ENCODE measurements at regions not wholly inside any gene's neighbourhood (a gene's known extent, or its start where the extent isn't known, plus 50 kb on each side); places are given as distances from the start of the nearest gene placed in this dataset.

GRCh38 chr19:31908496-31909225 is 436.7 kb upstream of the ZNF507 start:
- Histone ChIP-seq H3K4me3 (ENCODE audit: low read depth, low read length) (no peak overlapping the region), H3K27me3 (ENCODE audit: control insufficient read depth, insufficient read depth, low read length) (no peaks in the 10 kb centered on the region), H3K9me3 (ENCODE audit: control insufficient read depth in 2 of 2, low read length in 2 of 2) (no peaks in the 10 kb centered on the region), H3K36me3 (ENCODE audit: control insufficient read depth, insufficient read depth, low read length) (no peaks in the 10 kb centered on the region), H3K4me1 (ENCODE audit: control insufficient read depth, insufficient read depth, low read length, poor library complexity, severe bottlenecking) (no peaks in the 10 kb centered on the region), H3K27ac (ENCODE audit: insufficient read depth, low read length, poor library complexity, severe bottlenecking) (no peak overlapping the region)
- Mint-ChIP-seq H3K4me1 (peaks cover 0 to 3% (median under 1%) of the 10 kb centered on the region in 4 donors), H3K36me3 (no peaks in the 10 kb centered on the region), H3K9me3 (peaks cover 0 to 6% (median 0%) of the 10 kb centered on the region in 7 donors), H3K27ac (peak overlapping the region in 1 of 3 donors; percentile 22), H3K27me3 (no peaks in the 10 kb centered on the region), H3K4me3 (no peak overlapping the region)
- ATAC-seq (ENCODE audit: low read depth in 2 of 2) = no peak
- DNase-seq = no peak

- no peak for DNase-seq
- Histone ChIP-seq H3K9me3 (ENCODE audit: control insufficient read depth in 2 of 2, low read length in 2 of 2) (no peaks in the 10 kb centered on the region), H3K27ac (ENCODE audit: insufficient read depth, low read length, poor library complexity, severe bottlenecking) (no peak overlapping the region), H3K27me3 (ENCODE audit: control insufficient read depth, insufficient read depth, low read length) (no peaks in the 10 kb centered on the region), H3K4me1 (ENCODE audit: control insufficient read depth, insufficient read depth, low read length, poor library complexity, severe bottlenecking) (no peaks in the 10 kb centered on the region), H3K4me3 (ENCODE audit: low read depth, low read length) (no peak overlapping the region), H3K36me3 (ENCODE audit: control insufficient read depth, insufficient read depth, low read length) (no peaks in the 10 kb centered on the region)
- no peak for ATAC-seq (ENCODE audit: low read depth in 2 of 2)
- Mint-ChIP-seq H3K27me3 (no peaks in the 10 kb centered on the region), H3K36me3 (no peaks in the 10 kb centered on the region), H3K9me3 (peaks cover 0 to 6% (median 0%) of the 10 kb centered on the region in 7 donors), H3K4me3 (no peak overlapping the region), H3K27ac (no peak overlapping the region), H3K4me1 (peaks cover 0 to 3% (median under 1%) of the 10 kb centered on the region in 4 donors)
These were observed 435.2 kb upstream of the ZNF507 start for GRCh38 chr19:31910224-31910623.

- Mint-ChIP-seq H3K4me3 (no peak overlapping the region), H3K27me3 (no peaks in the 10 kb centered on the region), H3K4me1 (no peaks in the 10 kb centered on the region)
These were observed 433.8 kb upstream of the ZNF507 start for GRCh38 chr19:31911577-31911976.

GRCh38 chr19:31913103-31913661 is 432.2 kb upstream of the ZNF507 start:
- Mint-ChIP-seq H3K9me3 (peaks cover 0 to 3% (median 0%) of the 10 kb centered on the region in 7 donors), H3K4me1 (no peaks in the 10 kb centered on the region), H3K4me3 (no peak overlapping the region), H3K27me3 (no peaks in the 10 kb centered on the region), H3K36me3 (no peaks in the 10 kb centered on the region), H3K27ac (no peak overlapping the region)
- Histone ChIP-seq H3K9me3 (ENCODE audit: control insufficient read depth in 2 of 2, low read length in 2 of 2) (no peaks in the 10 kb centered on the region), H3K4me3 (ENCODE audit: low read depth, low read length) (no peak overlapping the region), H3K36me3 (ENCODE audit: control insufficient read depth, insufficient read depth, low read length) (no peaks in the 10 kb centered on the region), H3K4me1 (ENCODE audit: control insufficient read depth, insufficient read depth, low read length, poor library complexity, severe bottlenecking) (no peaks in the 10 kb centered on the region), H3K27me3 (ENCODE audit: control insufficient read depth, insufficient read depth, low read length) (no peaks in the 10 kb centered on the region), H3K27ac (ENCODE audit: insufficient read depth, low read length, poor library complexity, severe bottlenecking) (no peak overlapping the region)
- DNase-seq (no peak), ATAC-seq (ENCODE audit: low read depth in 2 of 2) (no peak)

More at GRCh38 chr19:31911577-31911976, 433.8 kb upstream of the ZNF507 start:
- no peaks in the 10 kb centered on the region for H3K36me3 Mint-ChIP-seq
- H3K27ac Mint-ChIP-seq = no peak overlapping the region
- ATAC-seq (ENCODE audit: low read depth in 2 of 2) (no peak), DNase-seq (no peak)
- Histone ChIP-seq H3K27me3 (ENCODE audit: control insufficient read depth, insufficient read depth, low read length) (no peaks in the 10 kb centered on the region), H3K27ac (ENCODE audit: insufficient read depth, low read length, poor library complexity, severe bottlenecking) (no peak overlapping the region), H3K4me3 (ENCODE audit: low read depth, low read length) (no peak overlapping the region), H3K4me1 (ENCODE audit: control insufficient read depth, insufficient read depth, low read length, poor library complexity, severe bottlenecking) (no peaks in the 10 kb centered on the region), H3K9me3 (ENCODE audit: control insufficient read depth in 2 of 2, low read length in 2 of 2) (no peaks in the 10 kb centered on the region), H3K36me3 (ENCODE audit: control insufficient read depth, insufficient read depth, low read length) (no peaks in the 10 kb centered on the region)
- peaks cover 0 to 4% (median 0%) of the 10 kb centered on the region in 7 donors for H3K9me3 Mint-ChIP-seq

GRCh38 chr19:31930401-31930800 is 415.0 kb upstream of the ZNF507 start:
- no peak overlapping the region for H3K27ac Mint-ChIP-seq
- Histone ChIP-seq H3K4me1 (ENCODE audit: control insufficient read depth, insufficient read depth, low read length, poor library complexity, severe bottlenecking) (no peaks in the 10 kb centered on the region), H3K9me3 (ENCODE audit: control insufficient read depth in 2 of 2, low read length in 2 of 2) (no peaks in the 10 kb centered on the region), H3K36me3 (ENCODE audit: control insufficient read depth, insufficient read depth, low read length) (no peaks in the 10 kb centered on the region), H3K4me3 (ENCODE audit: low read depth, low read length) (no peak overlapping the region), H3K27ac (ENCODE audit: insufficient read depth, low read length, poor library complexity, severe bottlenecking) (no peak overlapping the region), H3K27me3 (ENCODE audit: control insufficient read depth, insufficient read depth, low read length) (no peaks in the 10 kb centered on the region)
- no peak for ATAC-seq (ENCODE audit: low read depth in 2 of 2)
- H3K36me3 Mint-ChIP-seq = no peaks in the 10 kb centered on the region
- H3K27me3 Mint-ChIP-seq = no peaks in the 10 kb centered on the region
- H3K4me1 Mint-ChIP-seq = no peaks in the 10 kb centered on the region
- peaks cover 0 to 9% (median 3%) of the 10 kb centered on the region in 7 donors for H3K9me3 Mint-ChIP-seq
- no peak overlapping the region for H3K4me3 Mint-ChIP-seq
- DNase-seq = no peak

GRCh38 chr19:31937983-31938382 is 407.4 kb upstream of the ZNF507 start:
- no peak for DNase-seq
- Histone ChIP-seq H3K4me3 (ENCODE audit: low read depth, low read length) (no peak overlapping the region), H3K9me3 (ENCODE audit: control insufficient read depth in 2 of 2, low read length in 2 of 2) (no peaks in the 10 kb centered on the region), H3K4me1 (ENCODE audit: control insufficient read depth, insufficient read depth, low read length, poor library complexity, severe bottlenecking) (no peaks in the 10 kb centered on the region), H3K27ac (ENCODE audit: insufficient read depth, low read length, poor library complexity, severe bottlenecking) (no peak overlapping the region), H3K27me3 (ENCODE audit: control insufficient read depth, insufficient read depth, low read length) (no peaks in the 10 kb centered on the region), H3K36me3 (ENCODE audit: control insufficient read depth, insufficient read depth, low read length) (no peaks in the 10 kb centered on the region)
- peaks cover 0 to 11% (median 1%) of the 10 kb centered on the region in 7 donors for H3K9me3 Mint-ChIP-seq
- H3K4me3 Mint-ChIP-seq = no peak overlapping the region
- H3K36me3 Mint-ChIP-seq = no peaks in the 10 kb centered on the region
- H3K27ac Mint-ChIP-seq = no peak overlapping the region
- ATAC-seq (ENCODE audit: low read depth in 2 of 2) = no peak
- no peaks in the 10 kb centered on the region for H3K27me3 Mint-ChIP-seq
- no peaks in the 10 kb centered on the region for H3K4me1 Mint-ChIP-seq

GRCh38 chr19:31938675-31939074 is 406.7 kb upstream of the ZNF507 start:
- Histone ChIP-seq H3K4me1 (ENCODE audit: control insufficient read depth, insufficient read depth, low read length, poor library complexity, severe bottlenecking) (no peaks in the 10 kb centered on the region), H3K9me3 (ENCODE audit: control insufficient read depth in 2 of 2, low read length in 2 of 2) (no peaks in the 10 kb centered on the region), H3K4me3 (ENCODE audit: low read depth, low read length) (no peak overlapping the region), H3K27me3 (ENCODE audit: control insufficient read depth, insufficient read depth, low read length) (no peaks in the 10 kb centered on the region), H3K27ac (ENCODE audit: insufficient read depth, low read length, poor library complexity, severe bottlenecking) (no peak overlapping the region), H3K36me3 (ENCODE audit: control insufficient read depth, insufficient read depth, low read length) (no peaks in the 10 kb centered on the region)
- DNase-seq = no peak
- Mint-ChIP-seq H3K27me3 (no peaks in the 10 kb centered on the region), H3K36me3 (no peaks in the 10 kb centered on the region), H3K9me3 (peaks cover 0 to 11% (median 1%) of the 10 kb centered on the region in 7 donors), H3K4me3 (no peak overlapping the region), H3K27ac (no peak overlapping the region), H3K4me1 (no peaks in the 10 kb centered on the region)
- ATAC-seq (ENCODE audit: low read depth in 2 of 2) = no peak

GRCh38 chr19:31940396-31940795 is 405.0 kb upstream of the ZNF507 start:
- no peak overlapping the region for H3K27ac Mint-ChIP-seq
- H3K4me3 Mint-ChIP-seq = no peak overlapping the region
- H3K4me3 ChIP-seq (ENCODE audit: low read depth, low read length) = no peak overlapping the region
- no peaks in the 10 kb centered on the region for H3K27me3 Mint-ChIP-seq
- no peaks in the 10 kb centered on the region for H3K27me3 ChIP-seq (ENCODE audit: control insufficient read depth, insufficient read depth, low read length)
- no peaks in the 10 kb centered on the region for H3K36me3 ChIP-seq (ENCODE audit: control insufficient read depth, insufficient read depth, low read length)
- H3K9me3 Mint-ChIP-seq = peaks cover 0 to 11% (median 0%) of the 10 kb centered on the region in 7 donors
- H3K9me3 ChIP-seq (ENCODE audit: control insufficient read depth in 2 of 2, low read length in 2 of 2) = no peaks in the 10 kb centered on the region
- no peaks in the 10 kb centered on the region for H3K36me3 Mint-ChIP-seq
- no peak overlapping the region for H3K27ac ChIP-seq (ENCODE audit: insufficient read depth, low read length, poor library complexity, severe bottlenecking)
- H3K4me1 Mint-ChIP-seq = no peaks in the 10 kb centered on the region
- no peak for ATAC-seq (ENCODE audit: low read depth in 2 of 2)
- H3K4me1 ChIP-seq (ENCODE audit: control insufficient read depth, insufficient read depth, low read length, poor library complexity, severe bottlenecking) = no peaks in the 10 kb centered on the region
- DNase-seq = no peak

Measured in CD4-positive, CD25-positive, alpha-beta regulatory T cell (primary cell).